Naive thymus-derived CD4-positive, alpha-beta T cell (primary cell): ENCODE measurements at regions not wholly inside any gene's neighbourhood (a gene's known extent, or its start where the extent isn't known, plus 50 kb on each side); places are given as distances from the start of the nearest gene placed in this dataset.

Experiments used
- ATAC-seq: fragments of 150-1000 bp; cut with Tn5 transposase; 2 replicates; pipeline ENCODE4 v1.10.0; 2021; ENCODE audit warnings: mild to moderate bottlenecking, moderate library complexity
- CTCF ChIA-PET: fragments of 350-600 bp; sonication (Branson Sonifier 250); formaldehyde crosslinking; loops from one replicate; lab custom pipeline; 2021; ENCODE audit warnings: antibody characterized with exemption; lab: Charles Lee
- POLR2A ChIA-PET: fragments of 350-600 bp; sonication (Branson Sonifier 250); formaldehyde crosslinking; loops from one replicate; lab custom pipeline; 2021; ENCODE audit warnings: antibody characterized with exemption, inconsistent platforms; lab: Charles Lee
- DNase-seq, 9 donors: peaks; one replicate each; pipeline versions ENCODE4 v3.0.0 to v3.0.0-alpha.2; 2020 to 2022; ENCODE audit warnings: mixed read lengths in 1 of 9
- H3K27ac ChIP-seq: one replicate; pipeline ENCODE4 v1.7.0; 2013; ENCODE audit warnings: mild to moderate bottlenecking, low read depth, low read length, moderate library complexity
- H3K27me3 ChIP-seq, 2 donors: one replicate each; pipeline ENCODE4 v1.7.0; 2013; ENCODE audit warnings: low read length in 2 of 2, mild to moderate bottlenecking in 2 of 2, moderate library complexity in 2 of 2; ENCODE audit not compliant: control insufficient read depth in 2 of 2, insufficient read depth in 2 of 2
- H3K36me3 ChIP-seq, 3 experiments: 1 replicate in 2 of 3; 2 replicates in 1 of 3; pipeline ENCODE4 v1.7.0; 2013; ENCODE audit warnings: low read length in 3 of 3, mild to moderate bottlenecking in 3 of 3, moderate library complexity in 1 of 3; ENCODE audit not compliant: insufficient read depth in 3 of 3, control insufficient read depth in 2 of 3
- H3K4me1 ChIP-seq, 2 donors: one replicate each; pipeline ENCODE4 v1.7.0; 2013; ENCODE audit warnings: low read length in 2 of 2, mild to moderate bottlenecking in 2 of 2, moderate library complexity in 1 of 2; ENCODE audit not compliant: control insufficient read depth in 2 of 2, insufficient read depth in 2 of 2
- H3K4me3 ChIP-seq: 2 replicates; pipeline ENCODE4 v1.7.0; 2013; ENCODE audit warnings: mild to moderate bottlenecking, low read length
- H3K9me3 ChIP-seq, 3 experiments: 1 replicate in 2 of 3; 2 replicates in 1 of 3; pipeline ENCODE4 v1.7.0; 2013; ENCODE audit warnings: low read length in 3 of 3; ENCODE audit not compliant: control insufficient read depth in 2 of 3
- H3K27ac Mint-ChIP-seq, 9 donors: one replicate each; pipeline ENCODE4 v1.8.0; 2020 to 2022; ENCODE audit warnings: mixed read lengths in 9 of 9, mild to moderate bottlenecking in 8 of 9, moderate library complexity in 5 of 9, inconsistent platforms in 2 of 9
- H3K27me3 Mint-ChIP-seq, 5 donors: one replicate each; pipeline ENCODE4 v1.8.0; 2021 to 2022; ENCODE audit warnings: mixed read lengths in 5 of 5, mild to moderate bottlenecking in 1 of 5
- H3K36me3 Mint-ChIP-seq, 5 donors: one replicate each; pipeline ENCODE4 v1.8.0; 2020 to 2022; ENCODE audit warnings: mixed read lengths in 5 of 5, mild to moderate bottlenecking in 3 of 5, inconsistent platforms in 1 of 5
- H3K4me1 Mint-ChIP-seq, 7 donors: one replicate each; pipeline ENCODE4 v1.8.0; 2020 to 2022; ENCODE audit warnings: mixed read lengths in 7 of 7, mild to moderate bottlenecking in 3 of 7, inconsistent platforms in 1 of 7
- H3K4me3 Mint-ChIP-seq, 10 donors: one replicate each; pipeline ENCODE4 v1.8.0; 2020 to 2022; ENCODE audit warnings: mild to moderate bottlenecking in 10 of 10, mixed read lengths in 10 of 10, moderate library complexity in 6 of 10, inconsistent platforms in 2 of 10
- H3K9me3 Mint-ChIP-seq, 11 donors: one replicate each; pipeline ENCODE4 v1.8.0; 2020 to 2022; ENCODE audit warnings: mixed read lengths in 11 of 11, mild to moderate bottlenecking in 4 of 11, inconsistent platforms in 1 of 11, moderate library complexity in 1 of 11
- intact Hi-C, 2 donors: fragments of 100-400 bp; cut with micrococcal nuclease; formaldehyde crosslinking; loops; one replicate each; pipeline ENCODE4 v1.15.1; 2023

DNA sequence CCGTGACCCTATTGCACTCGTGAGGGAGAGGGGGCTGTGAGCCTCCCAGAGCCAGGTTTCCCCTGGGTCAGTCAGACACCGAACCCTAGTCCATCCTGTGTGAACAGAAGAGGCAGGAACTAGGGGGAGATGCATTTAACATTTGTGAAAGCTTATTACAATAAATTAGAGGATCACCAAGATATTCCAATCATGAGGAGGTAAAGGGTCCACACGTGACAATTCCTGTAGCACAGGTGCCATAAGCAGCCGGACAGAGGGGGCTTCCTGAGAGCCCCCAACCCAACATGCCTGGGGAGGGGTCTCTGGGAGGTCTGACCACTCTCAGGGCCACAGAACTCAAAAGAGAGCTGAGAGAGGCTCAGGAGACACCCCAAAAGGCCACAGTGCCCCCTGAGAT lies 93.3 kb downstream of the KCNF1 start:
- Mint-ChIP-seq H3K4me3 (no peak overlapping the region), H3K27me3 (peaks cover 0 to 25% (median 16%) of the 10 kb centered on the region in 5 donors), H3K9me3 (peaks cover 0 to 14% (median under 1%) of the 10 kb centered on the region in 11 donors), H3K36me3 (peaks cover 0 to under 1% (median 0%) of the 10 kb centered on the region in 5 donors), H3K27ac (no peak overlapping the region), H3K4me1 (no peaks in the 10 kb centered on the region)
- intact Hi-C loops = no loop called here
- Histone ChIP-seq H3K27me3 (no peaks in the 10 kb centered on the region), H3K4me1 (no peaks in the 10 kb centered on the region), H3K36me3 (no peaks in the 10 kb centered on the region), H3K4me3 (no peak overlapping the region), H3K27ac (no peak overlapping the region), H3K9me3 (no peaks in the 10 kb centered on the region)
- ATAC-seq (no peak), DNase-seq (no peak)
- POLR2A ChIA-PET = no interaction called here
- CTCF ChIA-PET = no interaction called here

- no peak for ATAC-seq
- no peak overlapping the region for H3K4me3 ChIP-seq
- H3K36me3 ChIP-seq = no peaks in the 10 kb centered on the region
- peaks cover 0 to 8% (median 0%) of the 10 kb centered on the region in 5 donors for H3K36me3 Mint-ChIP-seq
- no peaks in the 10 kb centered on the region for H3K27me3 ChIP-seq
- POLR2A ChIA-PET = no interaction called here
- peaks cover 0 to 7% (median 0%) of the 10 kb centered on the region in 3 experiments for H3K9me3 ChIP-seq
- CTCF ChIA-PET = no interaction called here
- no peak for DNase-seq
- no peak overlapping the region for H3K27ac Mint-ChIP-seq
- peaks cover 0 to 25% (median 16%) of the 10 kb centered on the region in 5 donors for H3K27me3 Mint-ChIP-seq
- H3K4me3 Mint-ChIP-seq = no peak overlapping the region
- intact Hi-C loops = no loop called here
- H3K9me3 Mint-ChIP-seq = peaks cover 0 to 26% (median 6%) of the 10 kb centered on the region in 11 donors
- H3K4me1 ChIP-seq = no peaks in the 10 kb centered on the region
- H3K4me1 Mint-ChIP-seq = no peaks in the 10 kb centered on the region
- H3K27ac ChIP-seq = no peak overlapping the region
Measured at GRCh38 chr2:11006191-11006590, 94.5 kb downstream of the KCNF1 start.

- no peaks in the 10 kb centered on the region for H3K27me3 ChIP-seq
- intact Hi-C loops = loop anchor here in 1 of 2 donors (2.0 kb wide), 1 partner anchor 29 kb away; no protein-coding TSS in a partner anchor
- Mint-ChIP-seq H3K4me3 (no peak overlapping the region), H3K4me1 (no peaks in the 10 kb centered on the region), H3K27ac (no peak overlapping the region), H3K9me3 (peaks cover 0 to 32% (median 9%) of the 10 kb centered on the region in 11 donors), H3K36me3 (peaks cover 0 to 8% (median 0%) of the 10 kb centered on the region in 5 donors), H3K27me3 (peaks cover 0 to 19% (median 8%) of the 10 kb centered on the region in 5 donors)
- H3K4me3 ChIP-seq = no peak overlapping the region
- ChIA-PET POLR2A (no interaction called here), CTCF (no interaction called here)
- H3K4me1 ChIP-seq = no peaks in the 10 kb centered on the region
- H3K9me3 ChIP-seq = peaks cover 0 to 13% (median 0%) of the 10 kb centered on the region in 3 experiments
- ATAC-seq = no peak
- no peaks in the 10 kb centered on the region for H3K36me3 ChIP-seq
- H3K27ac ChIP-seq = no peak overlapping the region
- DNase-seq = no peak
Measured at GRCh38 chr2:11007331-11008264, 95.9 kb downstream of the KCNF1 start.

- no peaks in the 10 kb centered on the region for H3K27me3 ChIP-seq
- peaks cover 0 to 13% (median 0%) of the 10 kb centered on the region in 3 experiments for H3K9me3 ChIP-seq
- Mint-ChIP-seq H3K36me3 (peaks cover 0 to 12% (median 0%) of the 10 kb centered on the region in 5 donors), H3K27ac (no peak overlapping the region), H3K9me3 (peaks cover 0 to 41% (median 13%) of the 10 kb centered on the region in 11 donors), H3K27me3 (peaks cover 0 to 16% (median 4%) of the 10 kb centered on the region in 5 donors), H3K4me1 (no peaks in the 10 kb centered on the region), H3K4me3 (no peak overlapping the region)
- ChIA-PET POLR2A (no interaction called here), CTCF (no interaction called here)
- intact Hi-C loops = loop anchor here in 1 of 2 donors (2.0 kb wide), 1 partner anchor 28 kb away; no protein-coding TSS in a partner anchor
- no peaks in the 10 kb centered on the region for H3K36me3 ChIP-seq
- no peak for DNase-seq
- ATAC-seq = no peak
- H3K4me3 ChIP-seq = no peak overlapping the region
- H3K27ac ChIP-seq = no peak overlapping the region
- no peaks in the 10 kb centered on the region for H3K4me1 ChIP-seq
Measured at GRCh38 chr2:11008773-11009172, 97.0 kb downstream of the KCNF1 start.

- H3K9me3 ChIP-seq = peaks cover 0 to 13% (median 0%) of the 10 kb centered on the region in 3 experiments
- no peaks in the 10 kb centered on the region for H3K36me3 ChIP-seq
- no peaks in the 10 kb centered on the region for H3K27me3 ChIP-seq
- no peak overlapping the region for H3K27ac ChIP-seq
- no peak for DNase-seq
- ATAC-seq = no peak
- Mint-ChIP-seq H3K4me1 (no peaks in the 10 kb centered on the region), H3K9me3 (peaks cover 0 to 41% (median 13%) of the 10 kb centered on the region in 11 donors), H3K36me3 (peaks cover 0 to 12% (median 0%) of the 10 kb centered on the region in 5 donors), H3K27ac (no peak overlapping the region), H3K4me3 (no peak overlapping the region), H3K27me3 (peaks cover 0 to 16% (median 4%) of the 10 kb centered on the region in 5 donors)
- ChIA-PET POLR2A (no interaction called here), CTCF (no interaction called here)
- H3K4me1 ChIP-seq = no peaks in the 10 kb centered on the region
- intact Hi-C loops = loop anchor here in 1 of 2 donors (2.0 kb wide), 1 partner anchor 28 kb away; no protein-coding TSS in a partner anchor
- no peak overlapping the region for H3K4me3 ChIP-seq
Measured at GRCh38 chr2:11009176-11009575, 97.4 kb downstream of the KCNF1 start.

DNA sequence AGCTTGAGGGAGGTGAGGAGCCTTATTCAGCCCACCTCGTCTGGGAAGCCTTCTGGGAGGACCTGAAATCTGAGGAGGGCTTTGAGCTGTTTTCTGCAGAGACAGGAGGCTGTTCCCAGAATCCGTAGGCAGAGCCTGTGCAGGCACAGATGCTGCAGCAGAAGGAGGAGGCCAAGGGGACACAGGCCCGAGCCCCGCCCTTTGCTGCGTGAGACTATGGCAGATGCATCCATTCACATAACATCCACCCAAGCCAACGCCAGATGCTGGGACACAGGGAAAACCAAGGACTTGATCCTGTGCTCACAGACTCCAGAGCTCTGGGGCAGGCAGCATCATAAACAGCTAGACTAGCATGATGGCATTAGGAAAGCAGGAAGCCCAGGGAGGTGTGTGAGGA lies 98.2 kb downstream of the KCNF1 start:
- no peaks in the 10 kb centered on the region for H3K27me3 ChIP-seq
- no peaks in the 10 kb centered on the region for H3K4me1 ChIP-seq
- H3K9me3 ChIP-seq = peaks cover 0 to 13% (median 0%) of the 10 kb centered on the region in 3 experiments
- Mint-ChIP-seq H3K36me3 (peaks cover 0 to 12% (median 0%) of the 10 kb centered on the region in 5 donors), H3K4me3 (no peak overlapping the region), H3K4me1 (no peaks in the 10 kb centered on the region), H3K27ac (no peak overlapping the region), H3K9me3 (peaks cover 0 to 41% (median 13%) of the 10 kb centered on the region in 11 donors), H3K27me3 (peaks cover 0 to 14% (median 4%) of the 10 kb centered on the region in 5 donors)
- POLR2A ChIA-PET = no interaction called here
- H3K27ac ChIP-seq = no peak overlapping the region
- intact Hi-C loops = loop anchor here in 1 of 2 donors (2.0 kb wide), 1 partner anchor 27 kb away; no protein-coding TSS in a partner anchor
- ATAC-seq = no peak
- H3K36me3 ChIP-seq = no peaks in the 10 kb centered on the region
- CTCF ChIA-PET = no interaction called here
- no peak for DNase-seq
- H3K4me3 ChIP-seq = no peak overlapping the region
